CD4-positive, alpha-beta memory T cell (primary cell): ENCODE measurements at regions not wholly inside any gene's neighbourhood (a gene's known extent, or its start where the extent isn't known, plus 50 kb on each side); places are given as distances from the start of the nearest gene placed in this dataset.
"Not testable (repeated sequence)": the region's sequence is repeated elsewhere in the genome, so short reads cannot be mapped to it uniquely, and the experiment has no call there.

Source experiments
- CTCF ChIA-PET: fragments of 350-600 bp; sonication (Branson Sonifier 250); formaldehyde crosslinking; loops from one replicate; lab custom pipeline; 2021; ENCODE audit warnings: inconsistent platforms; ENCODE audit not compliant: partially characterized antibody; lab: Charles Lee
- POLR2A ChIA-PET: fragments of 350-600 bp; sonication (Branson Sonifier 250); formaldehyde crosslinking; loops from one replicate; lab custom pipeline; 2021; ENCODE audit not compliant: partially characterized antibody; lab: Charles Lee
- DNase-seq, 5 donors: peaks; one replicate each; pipeline versions ENCODE4 v3.0.0 to v3.0.0-alpha.2; 2020 to 2022; ENCODE audit warnings: mixed read lengths in 1 of 5
- H3K27ac ChIP-seq: one replicate; pipeline ENCODE4 v1.7.0; 2013; ENCODE audit warnings: low read depth, low read length
- H3K27me3 ChIP-seq: 2 replicates; pipeline ENCODE4 v1.7.0; 2013; ENCODE audit warnings: mild to moderate bottlenecking, low read length, moderate library complexity; ENCODE audit not compliant: insufficient read depth
- H3K36me3 ChIP-seq: 2 replicates; pipeline ENCODE4 v1.7.0; 2013; ENCODE audit warnings: mild to moderate bottlenecking, low read length, moderate library complexity; ENCODE audit not compliant: insufficient read depth
- H3K4me1 ChIP-seq: 2 replicates; pipeline ENCODE4 v1.7.0; 2013; ENCODE audit warnings: mild to moderate bottlenecking, low read length, moderate library complexity; ENCODE audit not compliant: insufficient read depth
- H3K4me3 ChIP-seq, 2 donors: one replicate each; pipeline ENCODE4 v1.7.0; 2013; ENCODE audit warnings: low read length in 2 of 2, mild to moderate bottlenecking in 1 of 2
- H3K9me3 ChIP-seq, 2 donors: one replicate each; pipeline ENCODE4 v1.7.0; 2013; ENCODE audit warnings: low read length in 2 of 2, control low read depth in 1 of 2; ENCODE audit not compliant: control insufficient read depth in 1 of 2
- H3K27ac Mint-ChIP-seq, 7 donors: one replicate each; pipeline ENCODE4 v1.8.0; 2020 to 2021; ENCODE audit warnings: mixed read lengths in 7 of 7, mild to moderate bottlenecking in 6 of 7, inconsistent platforms in 3 of 7, moderate library complexity in 3 of 7
- H3K27me3 Mint-ChIP-seq, 2 donors: one replicate each; pipeline ENCODE4 v1.8.0; 2020 to 2021; ENCODE audit warnings: mixed read lengths in 2 of 2
- H3K36me3 Mint-ChIP-seq, 2 donors: one replicate each; pipeline ENCODE4 v1.8.0; 2020 to 2021; ENCODE audit warnings: mixed read lengths in 2 of 2, inconsistent platforms in 1 of 2, mild to moderate bottlenecking in 1 of 2
- H3K4me1 Mint-ChIP-seq, 4 donors: one replicate each; pipeline ENCODE4 v1.8.0; 2020 to 2021; ENCODE audit warnings: mixed read lengths in 4 of 4, mild to moderate bottlenecking in 1 of 4
- H3K4me3 Mint-ChIP-seq, 8 donors: one replicate each; pipeline ENCODE4 v1.8.0; 2020 to 2021; ENCODE audit warnings: mixed read lengths in 8 of 8, mild to moderate bottlenecking in 7 of 8, moderate library complexity in 6 of 8, inconsistent platforms in 3 of 8
- H3K9me3 Mint-ChIP-seq, 8 donors: one replicate each; pipeline ENCODE4 v1.8.0; 2020 to 2021; ENCODE audit warnings: mixed read lengths in 8 of 8, mild to moderate bottlenecking in 5 of 8, inconsistent platforms in 3 of 8, moderate library complexity in 1 of 8
- intact Hi-C: fragments of 100-400 bp; cut with micrococcal nuclease; formaldehyde crosslinking; loops from one replicate; pipeline ENCODE4 v1.15.1; 2023

DNA sequence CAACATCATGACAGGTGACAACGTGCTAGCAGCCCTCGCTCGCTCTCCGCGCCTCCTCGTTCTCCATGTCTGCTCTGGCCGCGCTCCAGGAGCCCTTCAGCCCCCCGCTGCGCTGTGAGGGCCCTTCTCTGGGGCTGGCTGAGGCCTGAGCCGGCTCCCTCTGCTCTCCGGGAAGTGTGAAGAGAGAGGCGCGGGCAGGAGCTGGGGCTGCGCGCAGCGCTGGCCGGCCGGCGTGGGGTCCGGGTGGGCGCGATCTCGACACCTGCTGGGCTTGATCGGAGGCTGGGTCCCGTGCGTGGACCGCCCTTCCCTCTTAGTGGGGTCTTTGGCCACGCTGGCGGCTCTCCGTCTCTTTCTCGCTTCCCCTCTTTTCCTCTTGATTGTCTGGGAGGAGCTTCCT, 195.5 kb downstream of the ANKRD30BL start:
- Mint-ChIP-seq H3K36me3 (no peaks in the 10 kb centered on the region), H3K4me1 (no peaks in the 10 kb centered on the region), H3K27ac (no peak overlapping the region), H3K4me3 (no peak overlapping the region), H3K9me3 (peaks cover 0 to 5% (median 0%) of the 10 kb centered on the region in 8 donors), H3K27me3 (peaks cover 0 to 1% of the 10 kb centered on the region in 2 donors)
- intact Hi-C loops: no loop called here
- DNase-seq: peak in 1 of 5 donors; percentile 31
- no peaks in the 10 kb centered on the region for H3K36me3 ChIP-seq
- no peak overlapping the region for H3K27ac ChIP-seq
- H3K9me3 ChIP-seq: no peaks in the 10 kb centered on the region
- POLR2A ChIA-PET: no interaction called here
- H3K4me1 ChIP-seq: no peaks in the 10 kb centered on the region
- CTCF ChIA-PET: no interaction called here
- no peaks in the 10 kb centered on the region for H3K27me3 ChIP-seq
- H3K4me3 ChIP-seq: no peak overlapping the region

DNA sequence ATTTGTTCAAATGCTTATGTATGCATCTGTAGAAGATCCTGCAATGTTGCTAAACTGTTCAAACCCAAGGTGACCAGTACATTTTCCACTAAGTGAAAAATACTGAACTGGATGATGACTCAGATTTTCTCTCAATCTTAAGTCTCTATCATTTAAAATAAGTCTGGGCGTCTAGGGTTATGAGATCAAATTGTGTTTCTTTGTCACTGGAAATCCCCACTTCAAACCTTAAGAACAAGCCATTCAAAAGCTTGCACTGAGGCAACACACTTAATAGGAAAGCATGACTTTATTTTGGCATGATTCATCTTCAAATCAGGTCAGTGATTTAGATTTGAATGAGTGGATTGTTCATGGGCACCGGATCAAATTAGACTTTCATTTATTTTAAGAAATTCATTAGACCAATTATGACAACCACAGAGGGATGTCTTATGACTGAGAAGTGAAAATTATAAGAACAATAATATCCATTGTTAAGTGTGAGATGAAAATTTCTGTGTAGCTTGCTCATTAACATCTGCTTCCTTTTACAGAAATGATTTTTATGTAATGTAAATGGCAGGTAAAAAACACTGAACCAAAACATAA, 203.6 kb downstream of the ANKRD30BL start:
- H3K27me3 ChIP-seq, H3K36me3 ChIP-seq, H3K36me3 Mint-ChIP-seq, POLR2A ChIA-PET, H3K4me1 ChIP-seq, H3K4me1 Mint-ChIP-seq, H3K9me3 Mint-ChIP-seq, H3K4me3 Mint-ChIP-seq, H3K27me3 Mint-ChIP-seq, H3K27ac ChIP-seq, H3K4me3 ChIP-seq, DNase-seq, H3K9me3 ChIP-seq, CTCF ChIA-PET, intact Hi-C loops, H3K27ac Mint-ChIP-seq: not testable (repeated sequence)

DNA sequence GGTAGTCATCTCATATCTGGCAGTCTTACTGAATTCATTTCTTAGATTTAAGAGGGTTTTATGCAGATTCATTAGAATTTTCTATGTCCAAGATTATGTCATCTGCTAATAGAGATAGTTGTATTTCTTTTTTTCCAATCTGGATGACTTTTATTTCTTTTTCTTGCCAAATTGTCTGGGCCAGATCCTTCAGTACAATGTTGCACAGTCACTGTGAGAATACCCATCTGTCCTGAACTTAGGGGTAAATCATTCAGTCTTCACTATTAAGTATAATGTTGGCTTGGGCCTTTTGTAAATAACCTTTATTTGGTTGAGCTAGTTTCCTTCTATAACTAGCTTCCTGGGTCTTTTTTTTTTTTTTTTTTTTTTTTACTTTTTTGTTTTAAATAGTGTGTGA, 213.1 kb downstream of the ANKRD30BL start:
- H3K4me1 ChIP-seq, H3K9me3 ChIP-seq, H3K4me1 Mint-ChIP-seq, H3K27me3 Mint-ChIP-seq, DNase-seq, POLR2A ChIA-PET, H3K27me3 ChIP-seq, H3K27ac ChIP-seq, intact Hi-C loops, CTCF ChIA-PET, H3K4me3 ChIP-seq, H3K4me3 Mint-ChIP-seq, H3K36me3 Mint-ChIP-seq, H3K9me3 Mint-ChIP-seq, H3K36me3 ChIP-seq, H3K27ac Mint-ChIP-seq: not testable (repeated sequence)

DNA sequence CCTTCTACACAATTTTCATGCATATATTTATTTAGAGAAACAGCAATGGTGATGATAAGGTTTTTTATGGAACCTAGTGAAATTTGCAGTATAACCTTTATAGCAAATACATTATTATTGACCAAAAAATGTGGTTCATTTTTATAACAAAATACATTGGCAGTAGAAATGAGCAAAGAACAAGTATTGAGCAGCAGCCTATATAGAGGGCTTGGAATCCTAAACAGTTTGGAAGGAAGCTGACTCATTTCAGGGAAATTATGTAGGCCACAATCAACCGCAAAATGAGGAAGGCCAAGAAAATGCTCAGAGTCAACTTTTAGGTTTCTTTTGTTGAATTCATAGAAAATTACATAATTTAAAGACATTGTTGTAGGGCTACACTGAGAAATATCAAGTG, 238.5 kb downstream of the ANKRD30BL start:
- H3K9me3 Mint-ChIP-seq, H3K4me3 Mint-ChIP-seq, H3K4me1 ChIP-seq, H3K4me1 Mint-ChIP-seq, CTCF ChIA-PET, H3K27ac ChIP-seq, H3K9me3 ChIP-seq, H3K36me3 ChIP-seq, POLR2A ChIA-PET, DNase-seq, H3K4me3 ChIP-seq, intact Hi-C loops, H3K27ac Mint-ChIP-seq, H3K36me3 Mint-ChIP-seq, H3K27me3 ChIP-seq, H3K27me3 Mint-ChIP-seq: not testable (repeated sequence)

DNA sequence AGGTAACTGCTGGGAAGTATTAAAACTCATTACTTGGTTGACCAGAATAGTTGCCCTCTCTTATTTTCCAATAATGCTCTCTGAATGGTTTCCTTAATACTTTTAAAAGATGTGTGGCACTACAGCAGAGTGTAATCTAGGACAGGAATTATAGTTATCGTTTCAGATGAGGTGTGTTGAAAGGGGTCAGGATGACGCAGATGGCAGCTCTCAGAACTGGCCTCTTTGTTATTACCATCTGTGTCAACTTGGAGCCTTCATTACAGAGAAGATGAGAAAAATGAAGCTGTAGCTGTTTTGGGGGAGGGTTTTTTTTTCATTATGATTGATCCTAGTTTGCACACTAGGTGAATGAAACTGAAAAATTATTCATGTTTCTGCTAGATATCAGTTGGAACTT, 238.9 kb downstream of the ANKRD30BL start:
- intact Hi-C loops, H3K4me1 Mint-ChIP-seq: not testable (repeated sequence)

More for the DNA sequence above, 238.9 kb downstream of the ANKRD30BL start:
- H3K27me3 ChIP-seq, CTCF ChIA-PET, H3K4me3 ChIP-seq, H3K27ac Mint-ChIP-seq, H3K36me3 ChIP-seq, DNase-seq, H3K27ac ChIP-seq, H3K36me3 Mint-ChIP-seq, H3K27me3 Mint-ChIP-seq, H3K9me3 Mint-ChIP-seq, H3K4me1 ChIP-seq, H3K9me3 ChIP-seq, H3K4me3 Mint-ChIP-seq, POLR2A ChIA-PET: not testable (repeated sequence)
